WTC11 (cell line): ENCODE measurements at regions not wholly inside any gene's neighbourhood (a gene's known extent, or its start where the extent isn't known, plus 50 kb on each side); places are given as distances from the start of the nearest gene placed in this dataset.

Experiments
- ATAC-seq: fragments of 200-7000 bp; cut with Tn5 transposase; 2 replicates; pipeline ENCODE4 v1.10.0; 2021; ENCODE audit warnings: mild to moderate bottlenecking, moderate library complexity
- CTCF ChIA-PET: fragments of 300-600 bp; sonication (Branson Sonifier 250); formaldehyde crosslinking; loops from one replicate; lab custom pipeline; 2021; ENCODE audit warnings: antibody characterized with exemption; lab: Charles Lee
- POLR2A ChIA-PET: fragments of 350-600 bp; sonication (Branson Sonifier 250); formaldehyde crosslinking; loops from one replicate; lab custom pipeline; 2021; ENCODE audit warnings: antibody characterized with exemption; lab: Charles Lee
- DNase-seq: peaks from one replicate; pipeline ENCODE4 v3.0.0; 2021; ENCODE audit warnings: low spot score
- H3K27ac Mint-ChIP-seq: 2 replicates; pipeline ENCODE4 v1.8.0; 2021; ENCODE audit warnings: mixed read lengths
- H3K27me3 Mint-ChIP-seq: 2 replicates; pipeline ENCODE4 v1.8.0; 2021; ENCODE audit warnings: low read depth, mild to moderate bottlenecking, moderate library complexity, mixed read lengths
- H3K36me3 Mint-ChIP-seq: 2 replicates; pipeline ENCODE4 v1.8.0; 2021; ENCODE audit warnings: mixed read lengths
- H3K4me1 Mint-ChIP-seq: 2 replicates; pipeline ENCODE4 v1.8.0; 2022; ENCODE audit warnings: mixed read lengths
- H3K4me3 Mint-ChIP-seq: 2 replicates; pipeline ENCODE4 v1.8.0; 2021; ENCODE audit warnings: mild to moderate bottlenecking, moderate library complexity, mixed read lengths
- H3K9me3 Mint-ChIP-seq: 2 replicates; pipeline ENCODE4 v1.8.0; 2021; ENCODE audit warnings: mixed read lengths
- ATF6 ChIP-seq: sonication (generic); formaldehyde crosslinking; IDR thresholded peaks from 2 replicates; pipeline ENCODE4 v1.8.1; 2023; ENCODE audit warnings: mild to moderate bottlenecking, missing genetic modification reagents
- CREB1 ChIP-seq: sonication (generic); formaldehyde crosslinking; IDR thresholded peaks from 2 replicates; pipeline ENCODE4 v1.8.0; 2023; ENCODE audit warnings: mild to moderate bottlenecking, missing genetic modification reagents
- CREM ChIP-seq: sonication (generic); formaldehyde crosslinking; IDR thresholded peaks from 2 replicates; pipeline ENCODE4 v1.8.1; 2022; ENCODE audit warnings: mild to moderate bottlenecking, missing genetic modification reagents, moderate library complexity
- ELF4 ChIP-seq: sonication (generic); formaldehyde crosslinking; IDR thresholded peaks from 2 replicates; pipeline ENCODE4 v1.8.1; 2022; ENCODE audit warnings: low read depth, mild to moderate bottlenecking, moderate library complexity, missing genetic modification reagents
- IRF2 ChIP-seq: sonication (generic); formaldehyde crosslinking; IDR thresholded peaks from 2 replicates; pipeline ENCODE4 v1.8.0; 2022; ENCODE audit warnings: low read depth, missing genetic modification reagents, borderline replicate concordance
- NR1H2 ChIP-seq: sonication (generic); formaldehyde crosslinking; IDR thresholded peaks from 2 replicates; pipeline ENCODE4 v1.9.0; 2021; ENCODE audit warnings: mild to moderate bottlenecking, moderate library complexity, missing genetic modification reagents
- NR3C1 ChIP-seq: sonication (generic); formaldehyde crosslinking; conservative IDR thresholded peaks from 2 replicates; pipeline ENCODE4 v1.8.1; 2023; ENCODE audit warnings: low read depth, mild to moderate bottlenecking, missing genetic modification reagents
- PRRX2 ChIP-seq: fragments of 250-450 bp; sonication (Bioruptor Pico); IDR thresholded peaks from 2 replicates; pipeline ENCODE4 v1.8.0; 2021; ENCODE audit warnings: mild to moderate bottlenecking
- SMAD3 ChIP-seq: sonication (generic); formaldehyde crosslinking; IDR thresholded peaks from 2 replicates; pipeline ENCODE4 v1.8.0; 2022; ENCODE audit warnings: missing genetic modification reagents, mild to moderate bottlenecking, borderline replicate concordance
- TEAD1 ChIP-seq: sonication (generic); formaldehyde crosslinking; IDR thresholded peaks from 2 replicates; pipeline ENCODE4 v1.8.0; 2022; ENCODE audit warnings: mild to moderate bottlenecking, missing genetic modification reagents
- TP53 ChIP-seq: sonication (generic); formaldehyde crosslinking; IDR thresholded peaks from 2 replicates; pipeline ENCODE4 v1.8.1; 2023; ENCODE audit warnings: mild to moderate bottlenecking, missing genetic modification reagents
- USF2 ChIP-seq: sonication (generic); formaldehyde crosslinking; IDR thresholded peaks from 2 replicates; pipeline ENCODE4 v1.8.1; 2023; ENCODE audit warnings: mild to moderate bottlenecking, missing genetic modification reagents, moderate library complexity
- ZMAT4 ChIP-seq: fragments of 250-450 bp; sonication (Bioruptor Pico); IDR thresholded peaks from 2 replicates; pipeline ENCODE4 v1.9.0; 2021; ENCODE audit warnings: mild to moderate bottlenecking
- ZNF138 ChIP-seq: sonication (generic); formaldehyde crosslinking; conservative IDR thresholded peaks from 2 replicates; pipeline ENCODE4 v1.8.1; 2022; ENCODE audit warnings: mild to moderate bottlenecking, moderate library complexity, missing genetic modification reagents
- ZNF219 ChIP-seq: sonication (generic); formaldehyde crosslinking; IDR thresholded peaks from 2 replicates; pipeline ENCODE4 v1.8.0; 2023; ENCODE audit warnings: missing genetic modification reagents, mild to moderate bottlenecking, borderline replicate concordance
- ZNF281 ChIP-seq: sonication (generic); formaldehyde crosslinking; IDR thresholded peaks from 2 replicates; pipeline ENCODE4 v1.8.0; 2023; ENCODE audit warnings: mild to moderate bottlenecking, missing genetic modification reagents
- ZNF396 ChIP-seq: fragments of 250-450 bp; sonication (Bioruptor Pico); IDR thresholded peaks from 2 replicates; pipeline ENCODE4 v1.8.0; 2021; ENCODE audit warnings: mild to moderate bottlenecking, moderate library complexity, borderline replicate concordance
- ZNF423 ChIP-seq: fragments of 250-450 bp; sonication (Bioruptor Pico); IDR thresholded peaks from 2 replicates; pipeline ENCODE4 v2.1.2; 2022; ENCODE audit warnings: mild to moderate bottlenecking, moderate library complexity
- ZNF425 ChIP-seq: fragments of 250-450 bp; sonication (Bioruptor Pico); conservative IDR thresholded peaks from 2 replicates; pipeline ENCODE4 v1.9.0; 2021; ENCODE audit warnings: mild to moderate bottlenecking
- ZNF671 ChIP-seq: fragments of 250-450 bp; sonication (Bioruptor Pico); IDR thresholded peaks from 2 replicates; pipeline ENCODE4 v1.8.0; 2021; ENCODE audit warnings: mild to moderate bottlenecking
- ZSCAN18 ChIP-seq: fragments of 250-450 bp; sonication (Bioruptor Pico); IDR thresholded peaks from 2 replicates; pipeline ENCODE4 v2.1.2; 2022; ENCODE audit warnings: mild to moderate bottlenecking, moderate library complexity

GRCh38 chr20:57785061-57785460, 75.2 kb upstream of the PMEPA1 start:
- H3K4me1 Mint-ChIP-seq, result peaks cover 2% of the 10 kb centered on the region; the same call in 1 of the 2 replicates
- no peaks in the 10 kb centered on the region; the same call in 1 of the 2 replicates for H3K27me3 Mint-ChIP-seq
- CTCF ChIA-PET, result no interaction called here
- H3K36me3 Mint-ChIP-seq, result no peaks in the 10 kb centered on the region
- no peak for ATAC-seq
- no peak overlapping the region for H3K4me3 Mint-ChIP-seq
- no peaks in the 10 kb centered on the region for H3K9me3 Mint-ChIP-seq
- no peak for DNase-seq
- no peak overlapping the region for H3K27ac Mint-ChIP-seq
- POLR2A ChIA-PET, result no interaction called here
- TF ChIP-seq NR3C1 (CRISPR knock-in tag), result no peak
- no peak for TF ChIP-seq PRRX2 (CRISPR knock-in tag)
- TF ChIP-seq ATF6 (CRISPR knock-in tag), result no peak
- TF ChIP-seq ELF4, result no peak
- no peak for TF ChIP-seq CREM (CRISPR knock-in tag)
- TF ChIP-seq ZNF396 (CRISPR knock-in tag), result no peak
- no peak for TF ChIP-seq ZNF138 (CRISPR knock-in tag)
- no peak for TF ChIP-seq TEAD1
- no peak for TF ChIP-seq CREB1 (CRISPR knock-in tag)
- no peak for TF ChIP-seq USF2 (CRISPR knock-in tag)
- no peak for TF ChIP-seq ZNF423 (CRISPR knock-in tag)
- TF ChIP-seq IRF2 (CRISPR knock-in tag), result no peak
- TF ChIP-seq ZSCAN18 (CRISPR knock-in tag), result no peak
- TF ChIP-seq TP53 (CRISPR knock-in tag), result no peak

GRCh38 chr20:57783956-57784837, 74.4 kb upstream of the PMEPA1 start:
- Mint-ChIP-seq H3K9me3 (no peaks in the 10 kb centered on the region), H3K4me3 (no peak overlapping the region)
- CTCF ChIA-PET, result no interaction called here
- TF ChIP-seq NR1H2 (no peak), ZNF425 (CRISPR knock-in tag) (no peak), SMAD3 (no peak), NR3C1 (CRISPR knock-in tag) (no peak), ZNF219 (CRISPR knock-in tag) (no peak), ZMAT4 (no peak), ZNF281 (CRISPR knock-in tag) (no peak), ZNF671 (CRISPR knock-in tag) (no peak), ZNF423 (CRISPR knock-in tag) (no peak)
- TF ChIP-seq, all 79 proteins: peak for 0
- POLR2A ChIA-PET, result no interaction called here
- Mint-ChIP-seq H3K27me3 (no peaks in the 10 kb centered on the region; the same call in 1 of the 2 replicates), H3K36me3 (no peaks in the 10 kb centered on the region), H3K27ac (no peak overlapping the region), H3K4me1 (peaks cover 9% of the 10 kb centered on the region)
- ATAC-seq (no peak), DNase-seq (no peak)
